Neural progenitor cell (in vitro differentiated cells): ENCODE measurements at regions not wholly inside any gene's neighbourhood (a gene's known extent, or its start where the extent isn't known, plus 50 kb on each side); places are given as distances from the start of the nearest gene placed in this dataset.

ENCODE experiments used
- EZH2 ChIP-seq: fragments of 200-600 bp; sonication (generic); IDR thresholded peaks from 2 replicates; pipeline ENCODE4 v1.6.1; 2017; ENCODE audit warnings: antibody characterized with exemption, mild to moderate bottlenecking, moderate library complexity
- EZH2phosphoT487 ChIP-seq: fragments of 200-600 bp; sonication (generic); IDR thresholded peaks from 2 replicates; pipeline ENCODE4 v1.6.1; 2017; ENCODE audit warnings: antibody characterized with exemption
- TF ChIP-seq, protein P1 (sequence below): fragments of 200-600 bp; sonication (generic); IDR thresholded peaks from 2 replicates; pipeline ENCODE4 v1.5.1; 2017; ENCODE audit warnings: antibody characterized with exemption, mild to moderate bottlenecking

DNA sequence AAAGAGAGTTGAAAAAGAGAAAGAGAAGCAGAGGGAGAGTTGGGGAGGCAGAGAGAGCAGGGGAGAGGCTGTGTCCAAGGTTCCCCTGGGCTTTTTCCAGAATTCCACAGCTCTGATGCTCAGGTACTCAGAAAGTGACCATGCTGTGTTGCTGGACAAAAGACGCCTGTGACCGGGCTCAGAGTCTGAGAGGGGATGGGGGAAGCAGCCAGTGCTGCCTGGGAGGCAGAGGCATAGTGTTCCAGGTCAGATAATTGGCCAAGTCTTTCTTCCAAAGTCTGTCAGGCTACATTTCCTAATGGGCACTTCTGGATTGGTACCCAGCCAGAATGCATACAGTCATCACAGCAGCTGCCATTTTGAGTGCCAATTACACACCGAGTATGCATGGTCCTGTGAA is 86.1 kb downstream of the PTPRS start:
- TF ChIP-seq EZH2 (no peak), EZH2phosphoT487 (no peak)
- TF ChIP-seq, protein P1, sequence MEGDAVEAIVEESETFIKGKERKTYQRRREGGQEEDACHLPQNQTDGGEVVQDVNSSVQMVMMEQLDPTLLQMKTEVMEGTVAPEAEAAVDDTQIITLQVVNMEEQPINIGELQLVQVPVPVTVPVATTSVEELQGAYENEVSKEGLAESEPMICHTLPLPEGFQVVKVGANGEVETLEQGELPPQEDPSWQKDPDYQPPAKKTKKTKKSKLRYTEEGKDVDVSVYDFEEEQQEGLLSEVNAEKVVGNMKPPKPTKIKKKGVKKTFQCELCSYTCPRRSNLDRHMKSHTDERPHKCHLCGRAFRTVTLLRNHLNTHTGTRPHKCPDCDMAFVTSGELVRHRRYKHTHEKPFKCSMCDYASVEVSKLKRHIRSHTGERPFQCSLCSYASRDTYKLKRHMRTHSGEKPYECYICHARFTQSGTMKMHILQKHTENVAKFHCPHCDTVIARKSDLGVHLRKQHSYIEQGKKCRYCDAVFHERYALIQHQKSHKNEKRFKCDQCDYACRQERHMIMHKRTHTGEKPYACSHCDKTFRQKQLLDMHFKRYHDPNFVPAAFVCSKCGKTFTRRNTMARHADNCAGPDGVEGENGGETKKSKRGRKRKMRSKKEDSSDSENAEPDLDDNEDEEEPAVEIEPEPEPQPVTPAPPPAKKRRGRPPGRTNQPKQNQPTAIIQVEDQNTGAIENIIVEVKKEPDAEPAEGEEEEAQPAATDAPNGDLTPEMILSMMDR, result no peak
